ENCODE measurements at regions not wholly inside any gene's neighbourhood (a gene's known extent, or its start where the extent isn't known, plus 50 kb on each side); places are given as distances from the start of the nearest gene placed in this dataset.
"Not testable (repeated sequence)": the region's sequence is repeated elsewhere in the genome, so short reads cannot be mapped to it uniquely, and the experiment has no call there.

- H3K36me3 ChIP-seq, result no peaks in the 10 kb centered on the region
- TF ChIP-seq POLR2A (IDR thresholded peaks at IDR 0.05) (no peak), CTCF (IDR thresholded peaks at IDR 0.05) (no peak)
- H3K4me1 ChIP-seq, result no peaks in the 10 kb centered on the region
- intact Hi-C loops (cut with DNase I), result no loop called here
- no peak for DNase-seq
- no peak overlapping the region for H3K4me3 ChIP-seq (replicated peaks in 1 of 3)
- no peaks in the 10 kb centered on the region for H3K9me3 ChIP-seq
- H3K27ac ChIP-seq, result no peak overlapping the region
- no peaks in the 10 kb centered on the region for H3K27me3 ChIP-seq
These were observed 194.0 kb upstream of the LMCD1 start for GRCh38 chr3:8307545-8308110.

- Histone ChIP-seq H3K27ac (no peak overlapping the region), H3K36me3 (no peaks in the 10 kb centered on the region), H3K4me3 (replicated peaks in 1 of 3) (no peak overlapping the region), H3K4me1 (no peaks in the 10 kb centered on the region), H3K27me3 (no peaks in the 10 kb centered on the region), H3K9me3 (no peaks in the 10 kb centered on the region)
- intact Hi-C loops (cut with DNase I), result no loop called here
- 95 to 99% methylated on average over 3 of the region's 3 CpGs for WGBS, 2 donors
- TF ChIP-seq CTCF (IDR thresholded peaks at IDR 0.05) (no peak), POLR2A (IDR thresholded peaks at IDR 0.05) (no peak)
- DNase-seq, result no peak
These were observed 190.3 kb upstream of the LMCD1 start for GRCh38 chr3:8311321-8311720.

- H3K9me3 ChIP-seq, result no peaks in the 10 kb centered on the region
- TF ChIP-seq POLR2A (IDR thresholded peaks at IDR 0.05), result no peak
- TF ChIP-seq CTCF (IDR thresholded peaks at IDR 0.05), result no peak
- H3K4me1 ChIP-seq, result no peaks in the 10 kb centered on the region
- H3K27me3 ChIP-seq, result no peaks in the 10 kb centered on the region
- intact Hi-C loops (cut with DNase I), result no loop called here
- DNase-seq, result no peak
- no peaks in the 10 kb centered on the region for H3K36me3 ChIP-seq
- H3K27ac ChIP-seq, result no peak overlapping the region
- H3K4me3 ChIP-seq (replicated peaks in 1 of 3), result no peak overlapping the region
These were observed 188.9 kb upstream of the LMCD1 start for GRCh38 chr3:8312685-8313084.

GRCh38 chr3:8313560-8314267 is 187.9 kb upstream of the LMCD1 start:
- Histone ChIP-seq H3K9me3 (no peaks in the 10 kb centered on the region), H3K4me1 (no peaks in the 10 kb centered on the region), H3K27ac (no peak overlapping the region), H3K4me3 (replicated peaks in 1 of 3) (no peak overlapping the region), H3K27me3 (no peaks in the 10 kb centered on the region), H3K36me3 (no peaks in the 10 kb centered on the region)
- WGBS, 2 donors, result 71 to 81% methylated on average over 5 of the region's 5 CpGs
- TF ChIP-seq CTCF (IDR thresholded peaks at IDR 0.05), result no peak
- TF ChIP-seq POLR2A (IDR thresholded peaks at IDR 0.05), result no peak
- intact Hi-C loops (cut with DNase I), result no loop called here
- DNase-seq, result no peak

- H3K4me1 ChIP-seq; DNase-seq; H3K9me3 ChIP-seq; H3K27me3 ChIP-seq; H3K27ac ChIP-seq; H3K36me3 ChIP-seq; H3K4me3 ChIP-seq (replicated peaks in 1 of 3); intact Hi-C loops (cut with DNase I): not testable (repeated sequence)
- 81 to 87% methylated on average over 3 of the region's 3 CpGs for WGBS, 2 donors
These were observed 186.1 kb upstream of the LMCD1 start for GRCh38 chr3:8315526-8315925.
